Glomerular visceral epithelial cell (primary cell): ENCODE measurements at regions not wholly inside any gene's neighbourhood (a gene's known extent, or its start where the extent isn't known, plus 50 kb on each side); places are given as distances from the start of the nearest gene placed in this dataset.
"Not testable (repeated sequence)": the region's sequence is repeated elsewhere in the genome, so short reads cannot be mapped to it uniquely, and the experiment has no call there.

Experiments used
- DNase-seq: peaks from one replicate; pipeline ENCODE4 v3.0.0-alpha.2; 2016; ENCODE audit errors: extremely low spot score

DNA sequence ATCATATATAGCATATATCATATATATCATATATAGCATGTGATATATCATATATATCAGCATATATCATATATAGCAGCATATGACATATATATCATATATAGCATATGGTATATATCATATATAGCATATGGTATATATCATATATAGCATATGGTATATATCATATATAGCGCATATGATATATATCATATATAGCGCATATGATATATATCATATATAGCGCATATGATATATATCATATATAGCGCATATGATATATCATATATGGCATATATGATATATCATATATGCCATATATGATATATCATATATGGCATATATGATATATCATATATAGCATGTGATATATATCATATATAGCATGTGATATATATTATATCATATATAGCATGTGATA, 680.4 kb upstream of the HS3ST1 start:
- not testable (repeated sequence) for DNase-seq

DNA sequence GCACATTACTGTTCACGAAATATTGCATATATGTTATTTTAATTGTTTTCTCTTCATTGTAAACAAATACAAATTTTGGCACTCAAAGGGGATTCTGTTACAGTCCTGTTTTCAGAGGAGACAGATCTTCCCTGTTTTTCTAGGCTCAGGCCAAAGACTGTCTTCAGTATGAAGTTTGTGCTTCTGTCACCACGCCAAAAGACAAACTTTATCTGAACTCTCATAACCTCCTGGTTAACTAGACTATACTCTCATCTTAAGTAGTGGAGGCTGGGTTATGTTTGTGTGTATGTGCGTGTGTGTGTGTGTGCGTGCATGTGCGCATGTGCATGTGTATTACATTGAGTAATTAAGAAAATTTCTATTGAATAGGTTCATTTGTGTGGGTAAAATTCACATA, 676.8 kb upstream of the HS3ST1 start:
- no peak for DNase-seq

DNA sequence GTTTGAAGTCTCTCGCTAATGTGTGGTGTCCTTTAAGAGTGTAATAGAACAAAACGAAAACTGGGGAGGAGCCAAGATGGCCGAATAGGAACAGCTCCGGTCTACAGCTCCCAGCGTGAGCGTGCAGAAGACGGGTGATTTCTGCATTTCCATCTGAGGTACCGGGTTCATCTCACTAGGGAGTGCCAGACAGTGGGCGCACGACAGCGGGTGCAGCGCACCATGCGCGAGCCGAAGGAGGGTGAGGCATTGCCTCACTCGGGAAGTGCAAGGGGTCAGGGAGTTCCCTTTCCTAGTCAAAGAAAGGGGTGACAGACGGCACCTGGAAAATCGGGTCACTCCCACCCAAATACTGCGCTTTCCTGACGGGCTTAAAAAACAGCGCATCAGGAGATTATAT, 661.2 kb upstream of the HS3ST1 start:
- not testable (repeated sequence) for DNase-seq

DNA sequence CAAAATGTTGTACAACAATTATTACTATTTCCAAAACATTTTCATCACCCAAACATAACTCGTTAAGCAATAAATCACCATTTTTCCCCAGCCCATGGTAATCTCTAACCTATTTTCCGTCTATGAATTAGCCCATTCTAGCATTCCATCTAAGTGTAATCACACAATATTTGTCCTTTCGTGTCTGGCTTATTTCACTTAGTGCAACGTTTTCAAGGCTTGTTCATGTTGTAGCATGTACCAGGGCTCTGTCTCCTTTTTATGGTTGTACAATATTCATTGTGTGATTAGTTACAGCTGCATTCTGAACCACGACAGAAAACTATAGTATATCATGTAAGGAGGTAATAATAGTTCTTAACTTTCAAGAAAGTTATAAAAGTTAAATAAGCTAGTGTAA, 656.0 kb upstream of the HS3ST1 start:
- DNase-seq = no peak

DNA sequence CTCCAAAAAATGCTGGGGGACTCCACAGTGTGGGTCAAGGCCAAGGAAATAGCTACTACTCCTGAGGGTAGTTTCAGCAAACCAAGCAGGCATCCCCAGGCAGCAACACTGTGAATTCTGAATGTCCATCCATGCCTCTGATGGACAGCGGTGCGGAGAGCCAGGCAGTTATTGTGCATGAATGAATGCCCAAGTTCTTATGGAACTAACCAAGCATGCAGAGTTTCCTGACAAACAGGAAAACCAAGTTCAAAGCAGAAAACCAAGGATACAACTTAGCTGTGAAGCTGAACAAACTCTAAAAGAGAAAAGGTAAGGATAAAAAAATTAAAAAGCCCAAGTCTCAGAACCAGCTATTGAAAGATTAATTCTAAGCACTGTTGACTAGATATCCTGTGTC, 642.6 kb upstream of the HS3ST1 start:
- no peak for DNase-seq

DNA sequence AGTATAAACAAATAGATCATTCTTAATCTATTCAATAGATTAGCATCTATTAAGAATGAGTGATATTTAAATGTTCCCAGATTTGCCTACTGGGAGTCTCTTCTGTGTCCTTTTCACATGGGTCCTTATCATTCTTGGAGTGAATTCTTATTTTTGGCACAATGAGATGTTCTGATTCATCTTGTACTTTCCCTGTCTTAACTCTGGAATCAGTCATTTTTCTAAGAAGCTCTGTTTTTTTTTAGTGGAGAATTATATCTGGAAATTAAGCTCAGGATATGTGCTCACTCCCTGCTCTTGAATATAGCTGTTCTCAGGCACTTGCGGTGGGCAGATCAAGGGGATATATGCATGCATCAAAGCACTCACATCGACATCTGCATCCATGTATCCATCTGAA, 625.3 kb upstream of the HS3ST1 start:
- no peak for DNase-seq

DNA sequence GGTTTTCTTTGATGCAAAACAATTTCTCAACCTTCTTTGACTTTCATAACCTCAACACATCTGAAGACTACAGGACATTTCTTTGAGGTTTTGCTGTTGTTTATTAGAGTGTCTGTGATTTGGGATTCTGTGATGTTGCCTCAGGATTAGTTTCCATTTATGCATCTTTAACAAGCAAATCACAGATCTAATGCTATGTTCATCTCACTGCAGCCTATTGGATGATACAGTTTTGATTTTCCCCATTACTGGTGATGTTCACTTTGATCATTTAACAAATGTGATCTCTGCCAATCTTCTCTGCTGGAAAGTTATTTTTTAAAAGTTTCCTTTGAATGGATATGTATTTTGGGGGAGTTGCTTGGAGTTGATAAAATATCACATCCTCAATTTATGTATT, 624.9 kb upstream of the HS3ST1 start:
- DNase-seq = no peak

DNA sequence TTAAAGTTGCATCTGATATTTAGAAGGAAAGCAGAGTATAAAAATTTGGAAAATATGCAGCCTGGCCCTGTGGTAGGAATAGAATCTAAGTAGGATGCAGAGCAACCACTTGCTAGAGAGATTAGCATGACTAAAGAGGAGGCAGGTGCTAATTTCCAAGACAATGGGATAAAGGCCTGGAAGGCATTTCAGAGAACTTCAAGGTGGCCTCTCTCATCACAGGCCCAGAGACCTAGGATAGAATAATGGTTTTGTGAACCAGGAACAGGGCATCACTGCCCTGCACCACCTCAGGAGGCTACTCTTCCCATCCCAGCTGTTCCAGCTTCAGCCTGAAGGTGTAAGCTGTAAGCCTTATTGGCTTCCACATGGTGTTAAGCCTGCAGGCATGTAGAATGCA, 621.7 kb upstream of the HS3ST1 start:
- no peak for DNase-seq

DNA sequence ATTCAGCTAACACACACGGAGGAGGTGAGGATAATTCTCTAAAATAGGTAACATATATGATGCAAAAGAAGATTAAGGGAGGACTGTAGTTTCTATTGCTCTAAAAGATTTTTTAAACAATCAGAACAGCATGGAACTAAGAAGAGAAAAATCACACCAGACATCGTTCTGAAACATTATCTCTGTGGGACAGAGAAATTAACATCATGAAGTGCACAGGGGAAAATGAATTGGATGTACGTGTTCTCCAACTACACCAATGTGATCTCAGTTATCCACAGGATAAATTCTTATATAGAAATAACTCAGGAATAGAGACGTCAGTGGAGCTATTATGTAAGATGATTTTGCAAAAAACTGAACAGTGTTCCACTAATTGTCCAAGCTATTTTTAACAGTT, 614.1 kb upstream of the HS3ST1 start:
- DNase-seq = no peak

DNA sequence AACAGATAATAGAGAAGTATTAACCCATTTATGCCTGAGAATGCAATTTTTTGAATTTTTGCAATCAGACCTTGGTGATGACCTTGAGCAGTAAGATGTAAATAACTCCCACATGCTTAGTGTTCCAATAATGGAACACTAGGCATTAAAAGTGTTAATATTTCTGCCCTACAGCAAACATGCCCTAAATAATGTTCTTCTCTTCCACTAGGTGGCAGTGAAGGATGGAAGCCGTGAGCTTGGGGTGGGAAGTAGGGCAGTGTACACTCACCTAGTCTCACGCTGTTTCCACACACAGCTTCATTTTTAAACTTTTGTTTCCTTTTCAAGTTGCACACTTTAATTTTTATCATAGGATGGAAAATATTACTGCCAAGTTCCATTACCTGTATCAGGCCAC, 613.1 kb upstream of the HS3ST1 start:
- DNase-seq = no peak

DNA sequence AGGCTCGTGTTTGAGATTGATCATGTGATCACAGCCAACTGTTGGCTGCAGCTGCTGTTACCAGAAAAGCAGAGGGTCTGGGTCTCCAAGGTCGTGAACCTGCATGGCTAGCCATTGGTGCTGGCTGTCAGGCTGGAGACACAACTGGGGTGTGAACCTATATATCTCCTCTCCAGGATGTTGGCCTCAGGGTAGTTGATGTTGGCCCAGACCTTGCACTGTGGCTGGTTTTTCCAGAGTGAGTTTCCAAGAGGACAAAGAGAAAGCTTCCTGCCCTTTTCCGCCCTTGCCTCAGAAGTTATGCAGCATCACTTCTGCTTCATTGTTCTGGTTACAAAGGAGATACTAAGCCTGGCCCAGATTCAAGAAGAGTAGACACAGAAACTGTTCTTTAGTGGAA, 607.8 kb upstream of the HS3ST1 start:
- DNase-seq = no peak

DNA sequence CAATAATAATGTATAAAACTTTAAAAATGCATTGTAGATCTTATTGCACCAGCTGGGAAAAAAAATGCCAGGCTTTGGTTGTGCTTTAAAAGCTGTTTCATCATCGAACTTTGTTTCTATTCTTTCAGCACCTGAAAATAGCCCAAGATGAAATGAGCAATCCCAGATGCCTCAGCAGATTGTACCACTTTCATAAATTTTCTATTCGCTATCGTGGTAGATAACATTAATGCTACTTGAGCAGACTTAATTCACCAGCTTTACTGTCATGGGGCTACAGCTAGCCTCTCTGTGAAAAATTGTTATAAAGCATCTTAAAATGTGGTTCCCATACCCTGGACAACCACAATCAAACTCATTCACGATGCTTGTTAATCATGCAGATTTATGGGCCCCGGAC, 599.6 kb upstream of the HS3ST1 start:
- DNase-seq = no peak

DNA sequence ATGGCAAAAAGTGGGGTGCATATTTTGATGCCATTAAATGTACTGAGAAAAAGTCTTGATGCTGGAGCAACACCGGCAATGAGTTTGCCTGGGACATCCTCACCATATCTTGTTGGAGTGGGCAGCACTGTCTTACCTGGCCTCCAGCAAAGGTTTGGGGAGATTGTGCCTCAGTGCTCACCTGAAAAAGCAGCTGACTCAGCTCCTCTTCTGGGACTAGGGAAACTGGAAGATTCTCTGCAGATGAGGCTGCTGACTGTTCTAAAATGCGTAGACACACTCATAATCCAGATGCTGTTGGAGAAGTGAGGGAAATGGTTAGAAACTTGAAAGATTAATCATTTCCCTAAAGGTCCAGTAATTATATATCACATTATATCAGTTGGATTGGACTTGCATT, 593.7 kb upstream of the HS3ST1 start:
- DNase-seq = no peak

DNA sequence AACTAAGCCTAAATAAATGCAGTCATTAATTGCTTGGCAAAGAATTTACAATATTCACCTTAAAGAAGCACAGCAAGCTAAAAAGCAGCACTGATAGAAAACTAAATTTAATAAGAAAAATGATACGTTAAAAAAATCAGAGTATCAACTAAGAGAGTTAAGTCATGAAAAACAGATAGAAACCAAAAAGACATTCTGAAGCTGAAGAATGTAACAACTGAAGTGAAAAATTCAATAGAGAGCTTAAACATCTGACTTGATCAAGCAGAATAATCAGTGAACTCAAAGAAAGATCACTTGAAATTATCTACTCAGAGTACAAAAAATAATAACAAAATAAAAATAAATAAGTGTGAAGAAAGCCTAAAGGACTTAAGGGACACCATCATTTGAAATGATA, 588.0 kb upstream of the HS3ST1 start:
- no peak for DNase-seq

DNA sequence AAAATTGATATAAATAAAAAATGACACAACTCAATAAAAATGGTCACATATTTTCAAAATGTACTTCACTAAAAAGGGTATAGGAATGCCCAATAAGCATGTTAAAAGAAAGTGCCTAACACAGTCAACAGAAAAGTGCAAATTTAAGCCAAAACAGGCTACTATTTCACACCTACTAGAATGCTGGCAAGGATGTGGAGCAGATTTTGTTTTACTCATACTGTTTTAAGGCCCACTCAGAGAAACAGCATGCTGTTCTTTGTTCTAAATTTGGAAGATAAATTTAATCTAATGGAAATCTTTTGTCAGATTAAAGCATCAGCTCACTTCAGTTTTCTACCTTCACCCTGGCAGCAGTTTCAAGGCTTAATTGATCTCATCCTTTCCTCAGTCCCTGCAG, 576.8 kb upstream of the HS3ST1 start:
- DNase-seq = no peak

DNA sequence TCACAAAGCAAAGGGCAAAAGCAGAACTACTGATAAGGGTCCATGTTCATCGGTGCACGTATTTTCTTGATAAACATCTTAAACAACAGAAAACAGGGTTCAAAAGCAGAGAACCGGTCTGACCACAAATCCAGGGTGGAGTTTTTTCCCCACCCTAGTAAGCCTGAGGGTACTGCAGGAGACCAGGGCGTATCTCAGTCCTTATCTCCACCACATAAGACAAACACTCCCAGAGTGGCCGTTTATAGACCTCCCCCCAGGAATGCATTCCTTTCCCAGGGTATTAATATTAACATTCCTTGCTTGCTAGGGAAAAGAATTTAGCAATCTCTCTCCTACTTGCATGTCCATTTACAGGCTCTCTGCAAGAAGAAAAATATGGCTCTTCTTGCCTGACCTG, 567.9 kb upstream of the HS3ST1 start:
- DNase-seq = not testable (repeated sequence)

DNA sequence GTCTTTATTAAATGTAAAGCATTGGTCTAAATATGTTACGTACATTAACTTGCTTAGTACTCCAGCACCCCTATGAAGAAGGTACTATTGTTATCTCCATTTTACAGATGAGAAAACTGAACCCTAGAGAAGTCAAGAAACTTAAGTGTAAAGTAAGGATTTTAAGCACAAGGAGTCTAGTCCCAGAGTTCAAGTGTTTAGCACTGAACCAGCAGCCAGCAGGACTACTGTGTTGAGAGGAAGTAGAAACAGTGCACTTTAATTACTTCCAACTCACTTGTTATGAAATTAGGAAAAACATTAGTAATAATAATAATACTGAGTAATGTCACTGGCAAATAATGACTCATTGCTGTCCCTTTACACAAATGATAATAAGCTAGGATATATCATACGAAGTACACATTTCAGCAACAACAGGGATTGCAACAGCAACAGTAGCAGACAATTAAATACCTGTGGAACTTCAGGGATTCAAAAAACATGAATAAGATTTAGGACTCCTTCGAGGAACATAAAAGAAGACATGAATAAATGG, 548.1 kb upstream of the HS3ST1 start:
- no peak for DNase-seq

DNA sequence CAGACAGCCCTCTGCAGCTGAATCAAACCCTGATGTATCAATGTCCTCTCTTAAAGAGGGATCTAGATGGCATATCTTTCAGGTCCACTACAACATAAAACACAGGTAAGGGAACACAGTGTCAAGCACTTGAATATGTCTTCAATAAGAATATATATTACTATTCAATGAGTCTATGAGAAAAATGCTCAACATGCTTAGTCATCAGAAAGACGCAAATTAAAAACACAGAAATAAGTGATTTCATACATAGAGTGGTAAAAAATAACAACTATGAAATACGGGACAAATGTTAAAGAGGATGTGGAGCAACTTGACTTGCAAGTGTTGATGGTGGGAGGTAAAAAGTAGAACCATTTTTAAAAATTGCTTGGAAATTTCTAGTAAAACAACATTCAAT, 544.6 kb upstream of the HS3ST1 start:
- DNase-seq = no peak

DNA sequence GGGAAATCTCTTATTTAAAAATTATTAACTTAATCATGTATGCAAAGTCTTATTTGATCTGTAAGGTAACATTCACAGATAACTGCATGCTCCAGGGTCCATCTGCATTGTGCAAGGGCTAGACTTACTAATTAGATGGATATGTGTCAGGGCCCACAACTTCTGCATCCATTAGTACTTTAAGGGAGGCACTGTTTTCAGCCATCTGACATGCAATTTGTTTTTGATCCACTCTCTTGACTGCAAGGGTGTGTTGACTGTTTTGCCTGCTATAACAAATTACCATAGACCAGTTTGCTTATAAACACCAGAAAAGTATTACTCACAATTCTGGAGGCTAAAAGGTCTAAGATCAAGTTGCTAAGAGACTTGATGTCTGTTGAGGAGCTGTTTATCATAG, 542.1 kb upstream of the HS3ST1 start:
- no peak for DNase-seq

DNA sequence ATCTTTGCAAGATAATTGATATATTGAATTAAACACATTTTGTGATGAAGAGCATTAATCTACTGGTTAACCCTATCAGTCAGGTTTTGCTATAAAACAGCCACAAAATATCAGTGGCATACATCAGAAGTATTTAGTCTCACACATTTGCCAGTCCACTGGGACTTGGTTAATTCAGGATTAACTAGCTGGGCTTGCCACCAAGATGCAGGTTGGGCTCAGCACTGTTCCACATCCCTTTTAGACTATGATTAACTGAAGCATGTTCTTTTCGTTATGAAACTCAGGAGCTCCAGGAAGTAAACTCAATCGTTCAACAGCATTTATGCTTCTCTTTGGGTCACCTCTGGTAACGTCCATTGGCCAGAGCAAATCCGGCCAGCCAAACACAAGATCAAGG, 538.1 kb upstream of the HS3ST1 start:
- DNase-seq = no peak

DNA sequence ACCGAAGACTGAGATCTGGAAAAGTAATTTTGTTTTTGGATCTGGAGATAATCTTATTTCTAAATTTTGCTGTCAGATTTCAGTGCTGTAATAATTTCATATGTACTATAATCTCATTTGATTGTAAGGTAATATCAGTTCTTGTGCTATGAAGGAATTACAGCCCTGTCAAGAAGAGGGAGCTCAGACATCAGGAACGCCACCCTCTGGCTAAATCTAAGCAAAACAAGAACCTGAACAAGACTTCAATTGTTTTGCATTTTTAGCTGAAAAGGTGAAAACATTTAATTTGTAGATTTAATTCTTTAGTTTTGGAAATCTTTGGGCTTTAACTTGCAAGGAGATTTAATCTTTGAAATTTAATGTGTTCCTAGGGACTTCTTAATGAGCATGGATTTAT, 525.4 kb upstream of the HS3ST1 start:
- no peak for DNase-seq

DNA sequence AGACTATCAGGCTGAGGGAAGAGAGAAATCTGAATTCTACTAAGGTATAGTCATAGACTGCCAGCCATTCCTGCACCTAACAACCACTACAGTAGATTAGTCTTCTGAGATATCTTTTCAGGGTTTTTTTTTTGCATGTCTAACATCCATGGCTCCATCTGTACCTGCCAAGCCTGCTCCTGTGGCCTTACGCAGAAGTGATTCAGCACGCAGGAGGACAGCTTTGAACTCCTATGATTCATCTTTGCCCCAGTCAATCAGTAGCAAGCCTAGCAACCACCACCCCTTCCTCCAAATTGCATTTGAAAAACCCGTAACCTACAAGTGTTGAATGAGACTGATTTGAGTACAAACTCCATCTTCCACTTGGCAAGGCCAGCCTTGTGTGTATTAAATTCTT, 520.7 kb upstream of the HS3ST1 start:
- no peak for DNase-seq

DNA sequence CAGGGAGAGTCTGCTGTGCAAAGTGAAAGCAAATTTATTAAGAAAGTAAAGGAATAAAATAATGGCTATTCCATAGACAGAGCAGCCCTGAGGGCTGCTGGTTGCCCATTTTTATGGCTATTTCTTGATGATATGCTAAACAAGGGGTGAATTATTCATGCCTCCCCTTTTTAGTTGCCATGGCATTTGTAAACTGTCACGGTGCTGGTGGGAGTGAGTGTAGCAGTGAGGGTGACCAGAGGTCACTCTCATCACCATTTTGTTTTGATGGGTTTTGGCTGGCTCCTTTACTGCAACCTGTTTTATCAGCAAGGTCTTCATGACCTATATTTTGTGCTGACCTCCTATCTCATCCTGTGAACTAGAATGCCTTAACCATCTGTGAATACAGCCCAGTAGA, 518.9 kb upstream of the HS3ST1 start:
- DNase-seq = not testable (repeated sequence)

DNA sequence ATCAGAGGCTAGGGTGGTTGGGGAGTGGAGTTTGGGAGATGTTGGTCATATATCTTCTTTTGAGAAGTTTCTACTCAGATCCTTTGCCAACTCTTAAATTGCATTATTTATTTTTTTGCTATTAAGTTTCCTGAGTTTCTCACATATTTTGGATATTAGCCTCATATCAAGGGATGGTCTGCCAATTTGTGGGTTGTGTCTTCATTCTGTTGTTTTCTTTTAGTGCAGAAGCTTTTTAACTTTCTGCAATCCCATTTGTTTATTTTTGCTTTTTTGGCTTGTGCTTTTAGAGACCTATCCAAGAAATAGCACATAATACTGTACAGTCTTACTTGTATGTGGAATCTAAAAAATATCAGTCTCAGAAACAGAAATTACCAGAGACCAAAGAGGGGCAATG, 509.2 kb upstream of the HS3ST1 start:
- no peak for DNase-seq

DNA sequence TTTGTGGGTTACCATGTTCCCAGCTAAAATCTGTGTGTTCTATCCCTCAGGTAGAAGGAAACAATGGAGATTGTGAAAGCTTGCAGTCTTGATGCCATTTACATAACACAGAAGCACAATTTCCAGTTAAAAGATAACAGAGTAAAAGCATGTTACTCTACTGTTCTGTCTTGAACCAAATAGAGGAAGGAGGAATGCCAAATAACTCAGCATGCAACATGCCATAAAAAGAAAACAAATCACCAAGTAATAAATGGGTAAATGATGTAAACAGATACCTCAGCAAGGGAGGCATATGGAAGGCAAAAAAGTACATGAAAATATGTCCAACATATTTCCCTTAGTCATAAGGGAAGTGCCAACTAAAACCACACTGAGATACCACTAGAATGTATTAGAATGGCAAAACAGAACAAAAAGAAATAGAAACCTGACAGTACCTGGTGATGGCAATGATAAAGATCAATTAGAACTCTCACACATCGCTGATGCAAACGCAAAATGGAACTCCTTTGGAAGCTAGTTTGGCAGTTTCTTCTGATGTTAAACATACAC, 502.6 kb upstream of the HS3ST1 start:
- no peak for DNase-seq
